H1 (cell line): ENCODE measurements at regions not wholly inside any gene's neighbourhood (a gene's known extent, or its start where the extent isn't known, plus 50 kb on each side); places are given as distances from the start of the nearest gene placed in this dataset.

Experiments used
- CTCF ChIA-PET: fragments of 300-600 bp; sonication (Branson Sonifier 250); formaldehyde crosslinking; loops from one replicate; lab custom pipeline; 2021; ENCODE audit not compliant: partially characterized antibody; lab: Charles Lee
- POLR2A ChIA-PET: fragments of 300-600 bp; sonication (Branson Sonifier 250); formaldehyde crosslinking; loops from one replicate; lab custom pipeline; 2021; ENCODE audit warnings: inconsistent platforms; ENCODE audit not compliant: partially characterized antibody; lab: Charles Lee
- DNase-seq, 2 experiments: peaks; one replicate each; pipeline versions ENCODE4 v3.0.0 to v3.0.0-alpha.2; 2010 to 2022; ENCODE audit warnings: low spot score in 2 of 2, low read depth in 1 of 2, mixed read lengths in 1 of 2
- FAIRE-seq: peaks from 2 replicates; lab custom pipeline; 2011; peaks lifted over from hg19 to GRCh38; lab: Jason Lieb, UNC
- H2AFZ ChIP-seq: 2 replicates; pipeline ENCODE4 v1.8.1; 2012; ENCODE audit warnings: low read length, inconsistent platforms
- H2AK5ac ChIP-seq: 2 replicates; pipeline ENCODE4 v1.6.1; 2013; ENCODE audit warnings: low read depth, low read length
- H2BK120ac ChIP-seq: replicated peaks from 2 replicates; pipeline ENCODE3; 2013; ENCODE audit warnings: low read depth, low read length, inconsistent platforms
- H2BK12ac ChIP-seq: 2 replicates; pipeline ENCODE4 v1.6.1; 2013; ENCODE audit warnings: low read depth, low read length
- H2BK15ac ChIP-seq: 2 replicates; pipeline ENCODE4 v1.6.1; 2013; ENCODE audit warnings: low read length
- H2BK20ac ChIP-seq: 2 replicates; pipeline ENCODE4 v1.6.1; 2013; ENCODE audit warnings: low read length
- H2BK5ac ChIP-seq: 2 replicates; pipeline ENCODE4 v1.6.1; 2013; ENCODE audit warnings: low read depth, low read length
- H3K14ac ChIP-seq: 2 replicates; pipeline ENCODE4 v1.6.1; 2013; ENCODE audit warnings: inconsistent platforms; ENCODE audit not compliant: insufficient read length
- H3K18ac ChIP-seq: 2 replicates; pipeline ENCODE4 v1.6.1; 2013; ENCODE audit warnings: low read length; ENCODE audit errors: extremely low read depth
- H3K23ac ChIP-seq: 2 replicates; pipeline ENCODE4 v1.6.1; 2013; ENCODE audit warnings: inconsistent platforms; ENCODE audit not compliant: insufficient read length
- H3K23me2 ChIP-seq: 2 replicates; pipeline ENCODE4 v1.6.1; 2013; ENCODE audit warnings: low read depth, low read length
- H3K27ac ChIP-seq: 2 replicates; pipeline ENCODE4 v1.6.1; 2011; ENCODE audit warnings: low read depth, low read length, inconsistent platforms
- H3K27me3 ChIP-seq, 4 experiments: replicated peaks in 1 of 4; 1 replicate in 1 of 4; 2 replicates in 3 of 4; pipeline versions ENCODE4 v1.6.1 to v1.8.1; 2011 to 2013; ENCODE audit warnings: low read length in 3 of 4, mild to moderate bottlenecking in 3 of 4, inconsistent platforms in 2 of 4, mixed read lengths in 2 of 4, moderate library complexity in 1 of 4; ENCODE audit not compliant: control insufficient read depth in 3 of 4, insufficient read depth in 3 of 4; ENCODE audit errors: extremely low read depth in 1 of 4
- H3K36me3 ChIP-seq, 4 experiments: 2 replicates each; pipeline versions ENCODE4 v1.6.1 to v1.8.1; 2011 to 2013; ENCODE audit warnings: mild to moderate bottlenecking in 4 of 4, low read length in 3 of 4, moderate library complexity in 2 of 4, control low read depth in 1 of 4, inconsistent platforms in 1 of 4; ENCODE audit not compliant: insufficient read depth in 4 of 4, control insufficient read depth in 2 of 4
- H3K4ac ChIP-seq: replicated peaks from 2 replicates; pipeline ENCODE3; 2013; ENCODE audit warnings: low read length, low read depth, mixed read lengths, inconsistent platforms; ENCODE audit not compliant: insufficient read length
- H3K4me1 ChIP-seq, 4 experiments: replicated peaks in 1 of 4; 1 replicate in 1 of 4; 2 replicates in 3 of 4; pipeline versions ENCODE4 v1.6.1 to v1.8.1; 2011 to 2013; ENCODE audit warnings: low read length in 3 of 4, inconsistent platforms in 2 of 4, mixed read lengths in 1 of 4; ENCODE audit not compliant: insufficient read depth in 4 of 4, control insufficient read depth in 3 of 4
- H3K4me2 ChIP-seq, 2 experiments: 2 replicates each; pipeline versions ENCODE4 v1.6.1 to v1.8.1; 2011 to 2013; ENCODE audit warnings: low read depth in 2 of 2, low read length in 2 of 2, control low read depth in 1 of 2, inconsistent platforms in 1 of 2, mild to moderate bottlenecking in 1 of 2; ENCODE audit not compliant: insufficient read depth in 1 of 2
- H3K4me3 ChIP-seq, 4 experiments: fragments of 200-600, 300-600 bp in 1 of 4; sonication (generic), shearing (Covaris generic), sonication (Bioruptor Twin) in 1 of 4; 2 replicates each; pipeline versions ENCODE4 v1.5.1 to v1.8.1; 2011 to 2016; ENCODE audit warnings: low read length in 4 of 4, low read depth in 3 of 4, control low read depth in 2 of 4, inconsistent platforms in 2 of 4, mild to moderate bottlenecking in 2 of 4, mixed read lengths in 1 of 4, moderate library complexity in 1 of 4; ENCODE audit not compliant: insufficient read depth in 2 of 4; ENCODE audit errors: extremely low read depth in 1 of 4
- H3K56ac ChIP-seq: replicated peaks from 2 replicates; pipeline ENCODE3; 2013; ENCODE audit warnings: low read depth, mild to moderate bottlenecking, mixed read lengths, low read length, inconsistent platforms; ENCODE audit not compliant: insufficient read length
- H3K79me1 ChIP-seq: 2 replicates; pipeline ENCODE4 v1.6.1; 2013; ENCODE audit warnings: low read depth, low read length, control low read depth
- H3K79me2 ChIP-seq, 2 experiments: 2 replicates each; pipeline versions ENCODE4 v1.6.1 to v1.8.1; 2012 to 2013; ENCODE audit warnings: low read length in 2 of 2, mild to moderate bottlenecking in 2 of 2, inconsistent platforms in 1 of 2; ENCODE audit not compliant: insufficient read depth in 2 of 2, control insufficient read depth in 1 of 2
- H3K9ac ChIP-seq, 4 experiments: replicated peaks in 1 of 4; 1 replicate in 1 of 4; 2 replicates in 3 of 4; pipeline versions ENCODE4 v1.6.1 to v1.8.1; 2011 to 2013; ENCODE audit warnings: low read depth in 3 of 4, low read length in 3 of 4, control low read depth in 2 of 4, mild to moderate bottlenecking in 2 of 4, moderate library complexity in 2 of 4, inconsistent platforms in 1 of 4; ENCODE audit errors: extremely low read depth in 1 of 4
- H3K9me3 ChIP-seq, 2 experiments: 2 replicates each; pipeline versions ENCODE4 v1.6.1 to v1.8.1; 2012 to 2013; ENCODE audit warnings: mild to moderate bottlenecking in 2 of 2, moderate library complexity in 2 of 2, control low read depth in 1 of 2, inconsistent platforms in 1 of 2, low read depth in 1 of 2, low read length in 1 of 2, mixed read lengths in 1 of 2; ENCODE audit not compliant: insufficient read depth in 2 of 2
- H4K20me1 ChIP-seq, 2 experiments: replicated peaks in 1 of 2; 2 replicates each; pipeline versions ENCODE3 to v1.8.1; 2011 to 2013; ENCODE audit warnings: inconsistent platforms in 2 of 2, low read length in 2 of 2, mild to moderate bottlenecking in 1 of 2; ENCODE audit not compliant: insufficient read depth in 2 of 2, control insufficient read depth in 1 of 2
- H4K5ac ChIP-seq: 2 replicates; pipeline ENCODE4 v1.6.1; 2013; ENCODE audit warnings: low read length, low read depth, mixed read lengths, inconsistent platforms; ENCODE audit not compliant: insufficient read length
- H4K8ac ChIP-seq: 2 replicates; pipeline ENCODE4 v1.8.0; 2013; ENCODE audit warnings: mild to moderate bottlenecking, moderate library complexity, low read length, inconsistent platforms; ENCODE audit not compliant: insufficient read depth; ENCODE audit errors: extremely low read depth
- H4K91ac ChIP-seq: replicated peaks from 2 replicates; pipeline ENCODE3; 2013; ENCODE audit warnings: low read length, mixed read lengths, inconsistent platforms; ENCODE audit not compliant: insufficient read length
- ATF2 ChIP-seq: IDR thresholded peaks from 2 replicates; pipeline ENCODE4 v1.6.1; 2012; ENCODE audit warnings: low read length, inconsistent platforms
- CEBPB ChIP-seq: IDR thresholded peaks from 2 replicates; pipeline ENCODE4 v1.6.1; 2012; ENCODE audit warnings: low read depth, low read length
- CREB1 ChIP-seq: IDR thresholded peaks from 2 replicates; pipeline ENCODE4 v1.6.1; 2012; ENCODE audit warnings: inconsistent platforms
- JUN ChIP-seq: IDR thresholded peaks from 2 replicates; pipeline ENCODE4 v1.6.1; 2011; ENCODE audit warnings: low read depth, mild to moderate bottlenecking, improper control_type of control experiment, low read length
- JUND ChIP-seq: IDR thresholded peaks from 2 replicates; pipeline ENCODE4 v1.6.1; 2011; ENCODE audit warnings: mild to moderate bottlenecking, improper control_type of control experiment, low read length
- MAFK ChIP-seq: IDR thresholded peaks from 2 replicates; pipeline ENCODE4 v1.6.1; 2012; ENCODE audit warnings: low read depth, mild to moderate bottlenecking, improper control_type of control experiment, low read length
- POLR2AphosphoS5 ChIP-seq: IDR thresholded peaks from 2 replicates; pipeline ENCODE4 v1.6.1; 2011; ENCODE audit warnings: low read depth, low read length
- SIRT6 ChIP-seq: IDR thresholded peaks from one replicate; pipeline ENCODE4 v1.7.1; 2012; ENCODE audit warnings: low read length, inconsistent platforms
- TEAD4 ChIP-seq: IDR thresholded peaks from 2 replicates; pipeline ENCODE4 v1.6.1; 2012; ENCODE audit warnings: low read depth, low read length, inconsistent platforms, mixed read lengths
- YY1 ChIP-seq: IDR thresholded peaks from 2 replicates; pipeline ENCODE4 v1.6.1; 2011; ENCODE audit warnings: low read depth, mild to moderate bottlenecking, low read length
- WGBS, 2 experiments: shearing (Covaris generic) in 1 of 2; methylation state at CpG; one replicate each; pipeline versions ENCODE4 v1.1.6 to v1.1.7; 2013 to 2015; ENCODE audit warnings: low lambda C conversion rate in 2 of 2, mixed read lengths in 2 of 2, inconsistent platforms in 1 of 2, low coverage in 1 of 2, missing lambda C conversion rate in 1 of 2; ENCODE audit not compliant: insufficient replicate concordance in 2 of 2, insufficient coverage in 1 of 2, insufficient read length in 1 of 2; ENCODE audit errors: extremely low coverage in 1 of 2, missing lambda C conversion rate in 1 of 2; 5-methylcytosine and 5-hydroxymethylcytosine counted together

- no peak overlapping the region for H2AK5ac ChIP-seq
- no peak overlapping the region for H2BK15ac ChIP-seq
- H3K9me3 ChIP-seq = no peaks in the 10 kb centered on the region
- no peak overlapping the region for H2BK120ac ChIP-seq
- H3K14ac ChIP-seq = no peak overlapping the region
- no peak overlapping the region for H3K27ac ChIP-seq
- H2AFZ ChIP-seq = no peak overlapping the region; the same call in 1 of the 2 replicates
- H4K91ac ChIP-seq = no peak overlapping the region
- DNase-seq (no peak), FAIRE-seq (no peak)
- no peak overlapping the region for H4K8ac ChIP-seq
- peaks cover 0 to 1% (median 0%) of the 10 kb centered on the region in 4 experiments; a peak in 1 of 7 replicates for H3K27me3 ChIP-seq
- TF ChIP-seq JUND (no peak), CEBPB (no peak), MAFK (no peak), JUN (no peak), TEAD4 (no peak), CREB1 (no peak), ATF2 (no peak), SIRT6 (no peak), POLR2AphosphoS5 (no peak), YY1 (no peak)
- H3K4me3 ChIP-seq = no peak overlapping the region
- H3K79me2 ChIP-seq = no peaks in the 10 kb centered on the region
- no peak overlapping the region for H4K5ac ChIP-seq
- H3K23me2 ChIP-seq = no peaks in the 10 kb centered on the region
- POLR2A ChIA-PET = no interaction called here
- CTCF ChIA-PET = interaction anchor here (0.8 to 5.7 kb wide), 6 partner anchors 10 to 267 kb away, joined by 3 to 85 read pairs (median 40); no protein-coding TSS in a partner anchor
- H2BK12ac ChIP-seq = no peak overlapping the region
- H3K18ac ChIP-seq = no peak overlapping the region
- no peak overlapping the region for H2BK5ac ChIP-seq
- no peak overlapping the region for H3K56ac ChIP-seq
- no peak overlapping the region for H3K4me2 ChIP-seq
- H3K9ac ChIP-seq = no peak overlapping the region
- no peaks in the 10 kb centered on the region for H3K36me3 ChIP-seq
- no peak overlapping the region for H2BK20ac ChIP-seq
- no peak overlapping the region for H3K23ac ChIP-seq
- WGBS, 2 experiments = 73% methylated on average over 4 of the region's 4 CpGs; no CpG with 5 or more reads in 1 of the 2 experiments
- no peaks in the 10 kb centered on the region for H4K20me1 ChIP-seq
- H3K79me1 ChIP-seq = no peaks in the 10 kb centered on the region
- no peaks in the 10 kb centered on the region; a peak in 1 of 7 replicates for H3K4me1 ChIP-seq
- H3K4ac ChIP-seq = no peak overlapping the region
Measured at GRCh38 chr4:27316176-27316575, 455.5 kb downstream of the STIM2 start.
